Astrocyte (in vitro differentiated cells and primary cell): ENCODE measurements at regions not wholly inside any gene's neighbourhood (a gene's known extent, or its start where the extent isn't known, plus 50 kb on each side); places are given as distances from the start of the nearest gene placed in this dataset.

Experiments
- DNase-seq: peaks from one replicate; pipeline ENCODE4 v3.0.0-alpha.2; 2010; ENCODE audit warnings: low read depth
- FAIRE-seq: peaks from 2 replicates; lab custom pipeline; 2011; peaks lifted over from hg19 to GRCh38; lab: Jason Lieb, UNC
- H2AFZ ChIP-seq: 2 replicates; pipeline ENCODE4 v1.6.0; 2012; ENCODE audit warnings: low read depth, low read length, inconsistent platforms
- H3K27ac ChIP-seq: 2 replicates; pipeline ENCODE4 v1.5.1; 2011; ENCODE audit warnings: low read depth, low read length, inconsistent platforms
- H3K27me3 ChIP-seq: 2 replicates; pipeline ENCODE4 v1.6.0; 2011; ENCODE audit warnings: low read length, inconsistent platforms; ENCODE audit not compliant: insufficient read depth
- H3K36me3 ChIP-seq: 2 replicates; pipeline ENCODE4 v1.5.1; 2011; ENCODE audit warnings: low read length, inconsistent platforms; ENCODE audit not compliant: insufficient read depth
- H3K4me1 ChIP-seq: 2 replicates; pipeline ENCODE4 v1.5.1; 2011; ENCODE audit warnings: low read length, inconsistent platforms; ENCODE audit not compliant: insufficient read depth
- H3K4me2 ChIP-seq: 2 replicates; pipeline ENCODE4 v1.6.0; 2012; ENCODE audit warnings: low read length, inconsistent platforms
- H3K4me3 ChIP-seq: 2 replicates; pipeline ENCODE4 v1.5.1; 2011; ENCODE audit warnings: low read depth, mild to moderate bottlenecking, low read length, inconsistent platforms; ENCODE audit not compliant: insufficient read depth
- H3K79me2 ChIP-seq: 2 replicates; pipeline ENCODE4 v1.6.0; 2012; ENCODE audit warnings: mild to moderate bottlenecking, low read length, inconsistent platforms; ENCODE audit not compliant: insufficient read depth
- H3K9ac ChIP-seq: 2 replicates; pipeline ENCODE4 v1.6.0; 2012; ENCODE audit warnings: mild to moderate bottlenecking, low read length, inconsistent platforms
- H3K9me3 ChIP-seq: 2 replicates; pipeline ENCODE4 v1.5.1; 2012; ENCODE audit warnings: low read depth, mild to moderate bottlenecking, low read length, inconsistent platforms; ENCODE audit not compliant: insufficient read depth
- H4K20me1 ChIP-seq: 2 replicates; pipeline ENCODE4 v1.6.0; 2012; ENCODE audit warnings: low read length, inconsistent platforms; ENCODE audit not compliant: insufficient read depth
- H3K27ac Mint-ChIP-seq: one replicate; pipeline ENCODE4 v1.8.0; 2021; ENCODE audit warnings: mild to moderate bottlenecking, mixed read lengths; ENCODE audit not compliant: unreplicated experiment
- H3K27me3 Mint-ChIP-seq: one replicate; pipeline ENCODE4 v1.8.0; 2021; ENCODE audit warnings: low read depth, mixed read lengths; ENCODE audit not compliant: unreplicated experiment
- H3K36me3 Mint-ChIP-seq: one replicate; pipeline ENCODE4 v1.8.0; 2021; ENCODE audit warnings: low read depth, mixed read lengths; ENCODE audit not compliant: unreplicated experiment
- H3K4me1 Mint-ChIP-seq: one replicate; pipeline ENCODE4 v1.8.0; 2021; ENCODE audit warnings: low read depth, mixed read lengths; ENCODE audit not compliant: unreplicated experiment
- H3K4me3 Mint-ChIP-seq: one replicate; pipeline ENCODE4 v1.8.0; 2021; ENCODE audit warnings: mild to moderate bottlenecking, moderate library complexity, mixed read lengths; ENCODE audit not compliant: unreplicated experiment
- H3K9me3 Mint-ChIP-seq: one replicate; pipeline ENCODE4 v1.8.0; 2021; ENCODE audit warnings: mild to moderate bottlenecking, mixed read lengths; ENCODE audit not compliant: unreplicated experiment
- CTCF ChIP-seq: IDR thresholded peaks from 2 replicates; pipeline ENCODE4 v1.5.1; 2011; ENCODE audit warnings: low read depth, mild to moderate bottlenecking, inconsistent platforms, low read length, moderate library complexity; ENCODE audit not compliant: insufficient read depth
- EZH2 ChIP-seq: IDR thresholded peaks from 2 replicates; pipeline ENCODE4 v1.6.1; 2012; ENCODE audit warnings: mild to moderate bottlenecking, low read length, inconsistent platforms; ENCODE audit not compliant: insufficient read depth

GRCh38 chr10:26914898-26915297 is 54.1 kb upstream of the ABI1 start:
- no peaks in the 10 kb centered on the region for H3K9me3 ChIP-seq
- no peak overlapping the region for H3K9ac ChIP-seq
- Mint-ChIP-seq H3K9me3 (no peaks in the 10 kb centered on the region), H3K4me3 (no peak overlapping the region), H3K27ac (no peak overlapping the region), H3K27me3 (peaks cover 2% of the 10 kb centered on the region), H3K36me3 (no peaks in the 10 kb centered on the region), H3K4me1 (no peaks in the 10 kb centered on the region)
- H3K36me3 ChIP-seq = no peaks in the 10 kb centered on the region
- H3K4me3 ChIP-seq = no peak overlapping the region
- no peak for TF ChIP-seq CTCF
- peak; percentile 11 for DNase-seq
- H3K4me1 ChIP-seq = no peaks in the 10 kb centered on the region
- H2AFZ ChIP-seq = no peak overlapping the region
- H3K27ac ChIP-seq = no peak overlapping the region
- no peak overlapping the region for H3K4me2 ChIP-seq
- H3K27me3 ChIP-seq = no peaks in the 10 kb centered on the region
- no peak for FAIRE-seq
- no peaks in the 10 kb centered on the region for H3K79me2 ChIP-seq
- H4K20me1 ChIP-seq = no peaks in the 10 kb centered on the region

GRCh38 chr10:26911811-26912461 is 51.2 kb upstream of the ABI1 start:
- TF ChIP-seq CTCF = no peak
- no peak for TF ChIP-seq EZH2
- no peaks in the 10 kb centered on the region for H3K4me1 Mint-ChIP-seq
- Histone ChIP-seq H2AFZ (no peak overlapping the region), H3K4me3 (no peak overlapping the region), H3K4me2 (no peak overlapping the region), H3K27ac (no peak overlapping the region), H3K36me3 (no peaks in the 10 kb centered on the region), H3K9ac (no peak overlapping the region), H3K4me1 (no peaks in the 10 kb centered on the region), H3K27me3 (no peaks in the 10 kb centered on the region), H3K79me2 (no peaks in the 10 kb centered on the region), H3K9me3 (no peaks in the 10 kb centered on the region), H4K20me1 (no peaks in the 10 kb centered on the region)
- H3K27me3 Mint-ChIP-seq = peaks cover 6% of the 10 kb centered on the region
- no peak overlapping the region for H3K27ac Mint-ChIP-seq
- H3K9me3 Mint-ChIP-seq = peaks cover 5% of the 10 kb centered on the region
- H3K4me3 Mint-ChIP-seq = no peak overlapping the region
- DNase-seq (no peak), FAIRE-seq (no peak)
- H3K36me3 Mint-ChIP-seq = no peaks in the 10 kb centered on the region
